ENCODE measurements at regions not wholly inside any gene's neighbourhood (a gene's known extent, or its start where the extent isn't known, plus 50 kb on each side); places are given as distances from the start of the nearest gene placed in this dataset.

DNA sequence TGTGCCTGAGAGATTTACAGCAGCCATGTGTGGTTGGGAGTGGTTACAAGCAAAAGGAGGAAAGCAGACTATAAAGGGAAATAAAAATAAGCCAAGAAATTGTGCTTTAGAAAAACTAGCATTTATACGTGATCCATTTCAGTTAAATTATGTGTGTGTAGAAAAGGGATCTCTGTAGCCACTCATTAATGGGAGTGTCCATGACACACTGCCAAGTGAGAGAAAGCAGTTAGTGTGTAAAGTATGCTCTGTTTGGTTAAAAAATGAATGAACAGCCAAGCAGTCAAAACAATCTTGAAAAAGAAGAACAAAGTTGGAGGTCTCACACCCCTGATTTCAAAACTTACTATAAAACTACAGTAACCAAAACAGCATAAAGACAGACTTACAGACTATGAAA, 67.9 kb upstream of the GGTLC1 start:
- Histone ChIP-seq H3K4me1 (no peaks in the 10 kb centered on the region), H3K4me2 (no peak overlapping the region), H3K4me3 (no peak overlapping the region), H3K27ac (no peak overlapping the region), H3K9me3 (no peaks in the 10 kb centered on the region)
- WGBS (ENCODE audit: missing lambda C conversion rate): 74% methylated on average over 1 of the region's 1 CpG
- CTCF ChIA-PET: no interaction called here
- ATAC-seq: no peak
- no peak for TF ChIP-seq MAZ (IDR thresholded peaks at IDR 0.05; ENCODE audit: borderline replicate concordance, low read depth, low read length)
- no peak for TF ChIP-seq PHF8 (IDR thresholded peaks at IDR 0.05; ENCODE audit: borderline replicate concordance, low read depth)
- TF ChIP-seq, protein P1, sequence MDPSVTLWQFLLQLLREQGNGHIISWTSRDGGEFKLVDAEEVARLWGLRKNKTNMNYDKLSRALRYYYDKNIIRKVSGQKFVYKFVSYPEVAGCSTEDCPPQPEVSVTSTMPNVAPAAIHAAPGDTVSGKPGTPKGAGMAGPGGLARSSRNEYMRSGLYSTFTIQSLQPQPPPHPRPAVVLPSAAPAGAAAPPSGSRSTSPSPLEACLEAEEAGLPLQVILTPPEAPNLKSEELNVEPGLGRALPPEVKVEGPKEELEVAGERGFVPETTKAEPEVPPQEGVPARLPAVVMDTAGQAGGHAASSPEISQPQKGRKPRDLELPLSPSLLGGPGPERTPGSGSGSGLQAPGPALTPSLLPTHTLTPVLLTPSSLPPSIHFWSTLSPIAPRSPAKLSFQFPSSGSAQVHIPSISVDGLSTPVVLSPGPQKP (IDR thresholded peaks at IDR 0.05; ENCODE audit: low read depth, low read length): no peak
- TF ChIP-seq TFCP2L1 (CRISPR knock-in tag; IDR thresholded peaks at IDR 0.05): no peak
- TF ChIP-seq NR3C1 (IDR thresholded peaks at IDR 0.05): no peak
- TF ChIP-seq RNF2 (IDR thresholded peaks at IDR 0.05; ENCODE audit: borderline replicate concordance, low read depth): no peak
- TF ChIP-seq EP300 (IDR thresholded peaks at IDR 0.05): no peak
- TF ChIP-seq ZSCAN20 (CRISPR knock-in tag; IDR thresholded peaks at IDR 0.05): no peak
- no peak for TF ChIP-seq POLR2AphosphoS2 (conservative IDR thresholded peaks at IDR 0.05; ENCODE audit: low read length)
- TF ChIP-seq, protein P2, sequence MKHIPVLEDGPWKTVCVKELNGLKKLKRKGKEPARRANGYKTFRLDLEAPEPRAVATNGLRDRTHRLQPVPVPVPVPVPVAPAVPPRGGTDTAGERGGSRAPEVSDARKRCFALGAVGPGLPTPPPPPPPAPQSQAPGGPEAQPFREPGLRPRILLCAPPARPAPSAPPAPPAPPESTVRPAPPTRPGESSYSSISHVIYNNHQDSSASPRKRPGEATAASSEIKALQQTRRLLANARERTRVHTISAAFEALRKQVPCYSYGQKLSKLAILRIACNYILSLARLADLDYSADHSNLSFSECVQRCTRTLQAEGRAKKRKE (CRISPR knock-in tag; IDR thresholded peaks at IDR 0.05; ENCODE audit: low read depth): no peak
- TF ChIP-seq RAD21 (conservative IDR thresholded peaks at IDR 0.05 in 1 of 2, IDR thresholded peaks at IDR 0.05 in 1 of 2): no peak
- TF ChIP-seq, protein P3, sequence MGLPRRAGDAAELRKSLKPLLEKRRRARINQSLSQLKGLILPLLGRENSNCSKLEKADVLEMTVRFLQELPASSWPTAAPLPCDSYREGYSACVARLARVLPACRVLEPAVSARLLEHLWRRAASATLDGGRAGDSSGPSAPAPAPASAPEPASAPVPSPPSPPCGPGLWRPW (IDR thresholded peaks at IDR 0.05): no peak
- TF ChIP-seq HOXA7 (CRISPR knock-in tag; IDR thresholded peaks at IDR 0.05): no peak
- no peak for TF ChIP-seq EHMT2 (IDR thresholded peaks at IDR 0.05; ENCODE audit: low read depth)
- TF ChIP-seq JUNB (IDR thresholded peaks at IDR 0.05): no peak
- TF ChIP-seq, protein P4, sequence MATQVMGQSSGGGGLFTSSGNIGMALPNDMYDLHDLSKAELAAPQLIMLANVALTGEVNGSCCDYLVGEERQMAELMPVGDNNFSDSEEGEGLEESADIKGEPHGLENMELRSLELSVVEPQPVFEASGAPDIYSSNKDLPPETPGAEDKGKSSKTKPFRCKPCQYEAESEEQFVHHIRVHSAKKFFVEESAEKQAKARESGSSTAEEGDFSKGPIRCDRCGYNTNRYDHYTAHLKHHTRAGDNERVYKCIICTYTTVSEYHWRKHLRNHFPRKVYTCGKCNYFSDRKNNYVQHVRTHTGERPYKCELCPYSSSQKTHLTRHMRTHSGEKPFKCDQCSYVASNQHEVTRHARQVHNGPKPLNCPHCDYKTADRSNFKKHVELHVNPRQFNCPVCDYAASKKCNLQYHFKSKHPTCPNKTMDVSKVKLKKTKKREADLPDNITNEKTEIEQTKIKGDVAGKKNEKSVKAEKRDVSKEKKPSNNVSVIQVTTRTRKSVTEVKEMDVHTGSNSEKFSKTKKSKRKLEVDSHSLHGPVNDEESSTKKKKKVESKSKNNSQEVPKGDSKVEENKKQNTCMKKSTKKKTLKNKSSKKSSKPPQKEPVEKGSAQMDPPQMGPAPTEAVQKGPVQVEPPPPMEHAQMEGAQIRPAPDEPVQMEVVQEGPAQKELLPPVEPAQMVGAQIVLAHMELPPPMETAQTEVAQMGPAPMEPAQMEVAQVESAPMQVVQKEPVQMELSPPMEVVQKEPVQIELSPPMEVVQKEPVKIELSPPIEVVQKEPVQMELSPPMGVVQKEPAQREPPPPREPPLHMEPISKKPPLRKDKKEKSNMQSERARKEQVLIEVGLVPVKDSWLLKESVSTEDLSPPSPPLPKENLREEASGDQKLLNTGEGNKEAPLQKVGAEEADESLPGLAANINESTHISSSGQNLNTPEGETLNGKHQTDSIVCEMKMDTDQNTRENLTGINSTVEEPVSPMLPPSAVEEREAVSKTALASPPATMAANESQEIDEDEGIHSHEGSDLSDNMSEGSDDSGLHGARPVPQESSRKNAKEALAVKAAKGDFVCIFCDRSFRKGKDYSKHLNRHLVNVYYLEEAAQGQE (IDR thresholded peaks at IDR 0.05): no peak
- TF ChIP-seq KDM1A (IDR thresholded peaks at IDR 0.05; ENCODE audit: low read depth): no peak
- TF ChIP-seq, protein P5, sequence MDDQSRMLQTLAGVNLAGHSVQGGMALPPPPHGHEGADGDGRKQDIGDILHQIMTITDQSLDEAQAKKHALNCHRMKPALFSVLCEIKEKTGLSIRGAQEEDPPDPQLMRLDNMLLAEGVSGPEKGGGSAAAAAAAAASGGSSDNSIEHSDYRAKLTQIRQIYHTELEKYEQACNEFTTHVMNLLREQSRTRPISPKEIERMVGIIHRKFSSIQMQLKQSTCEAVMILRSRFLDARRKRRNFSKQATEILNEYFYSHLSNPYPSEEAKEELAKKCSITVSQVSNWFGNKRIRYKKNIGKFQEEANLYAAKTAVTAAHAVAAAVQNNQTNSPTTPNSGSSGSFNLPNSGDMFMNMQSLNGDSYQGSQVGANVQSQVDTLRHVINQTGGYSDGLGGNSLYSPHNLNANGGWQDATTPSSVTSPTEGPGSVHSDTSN (IDR thresholded peaks at IDR 0.05): no peak
- no peak for TF ChIP-seq CHD2 (IDR thresholded peaks at IDR 0.05; ENCODE audit: low read length, partially characterized antibody)
- TF ChIP-seq CBX2 (IDR thresholded peaks at IDR 0.05; ENCODE audit: borderline replicate concordance, low read depth): no peak
- FAIRE-seq: peak; percentile 36
- POLR2A ChIA-PET: no interaction called here
- DNase-seq (ENCODE audit: low read depth in 1 of 2, low spot score in 1 of 2): no peak

Data from A549 (cell line).